ENCODE measurements at regions not wholly inside any gene's neighbourhood (a gene's known extent, or its start where the extent isn't known, plus 50 kb on each side); places are given as distances from the start of the nearest gene placed in this dataset.

DNA sequence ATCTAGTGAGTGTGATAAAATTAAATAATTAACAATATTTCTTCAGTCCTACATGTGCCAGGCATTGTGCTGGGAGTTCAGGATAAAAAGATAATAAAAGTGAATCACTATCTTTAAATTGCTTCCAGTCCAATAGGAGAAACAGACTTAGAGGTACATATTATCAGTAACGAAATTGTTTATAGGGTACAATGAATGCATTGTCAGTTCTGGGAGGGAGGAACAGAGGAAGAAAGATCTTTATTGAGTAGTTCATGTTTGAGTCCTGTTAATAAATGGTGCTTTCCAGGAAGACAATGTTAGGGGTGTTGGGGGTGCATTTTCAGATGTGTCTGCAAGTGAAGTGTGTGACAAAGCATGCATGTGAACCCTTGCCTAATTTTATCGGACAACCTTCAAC is 183.1 kb downstream of the OGFRL1 start:
- no peaks in the 10 kb centered on the region for H3K27me3 ChIP-seq (replicated peaks; ENCODE audit: insufficient read depth)
- no peak overlapping the region for H3K4me3 ChIP-seq
- no peaks in the 10 kb centered on the region for H3K9me3 ChIP-seq
- intact Hi-C loops (cut with DNase I), result no loop called here
- no peak overlapping the region for H3K27ac ChIP-seq
- no peaks in the 10 kb centered on the region for H3K4me1 ChIP-seq (replicated peaks)
- 65% methylated on average over 2 of the region's 2 CpGs for WGBS
- no peaks in the 10 kb centered on the region for H3K36me3 ChIP-seq
- DNase-seq (ENCODE audit: low spot score), result no peak
- no peak for TF ChIP-seq POLR2AphosphoS5 (IDR thresholded peaks at IDR 0.05)
- TF ChIP-seq, protein P1, sequence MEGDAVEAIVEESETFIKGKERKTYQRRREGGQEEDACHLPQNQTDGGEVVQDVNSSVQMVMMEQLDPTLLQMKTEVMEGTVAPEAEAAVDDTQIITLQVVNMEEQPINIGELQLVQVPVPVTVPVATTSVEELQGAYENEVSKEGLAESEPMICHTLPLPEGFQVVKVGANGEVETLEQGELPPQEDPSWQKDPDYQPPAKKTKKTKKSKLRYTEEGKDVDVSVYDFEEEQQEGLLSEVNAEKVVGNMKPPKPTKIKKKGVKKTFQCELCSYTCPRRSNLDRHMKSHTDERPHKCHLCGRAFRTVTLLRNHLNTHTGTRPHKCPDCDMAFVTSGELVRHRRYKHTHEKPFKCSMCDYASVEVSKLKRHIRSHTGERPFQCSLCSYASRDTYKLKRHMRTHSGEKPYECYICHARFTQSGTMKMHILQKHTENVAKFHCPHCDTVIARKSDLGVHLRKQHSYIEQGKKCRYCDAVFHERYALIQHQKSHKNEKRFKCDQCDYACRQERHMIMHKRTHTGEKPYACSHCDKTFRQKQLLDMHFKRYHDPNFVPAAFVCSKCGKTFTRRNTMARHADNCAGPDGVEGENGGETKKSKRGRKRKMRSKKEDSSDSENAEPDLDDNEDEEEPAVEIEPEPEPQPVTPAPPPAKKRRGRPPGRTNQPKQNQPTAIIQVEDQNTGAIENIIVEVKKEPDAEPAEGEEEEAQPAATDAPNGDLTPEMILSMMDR (IDR thresholded peaks at IDR 0.05), result no peak
- no peak for TF ChIP-seq POLR2A (IDR thresholded peaks at IDR 0.05)

DNA sequence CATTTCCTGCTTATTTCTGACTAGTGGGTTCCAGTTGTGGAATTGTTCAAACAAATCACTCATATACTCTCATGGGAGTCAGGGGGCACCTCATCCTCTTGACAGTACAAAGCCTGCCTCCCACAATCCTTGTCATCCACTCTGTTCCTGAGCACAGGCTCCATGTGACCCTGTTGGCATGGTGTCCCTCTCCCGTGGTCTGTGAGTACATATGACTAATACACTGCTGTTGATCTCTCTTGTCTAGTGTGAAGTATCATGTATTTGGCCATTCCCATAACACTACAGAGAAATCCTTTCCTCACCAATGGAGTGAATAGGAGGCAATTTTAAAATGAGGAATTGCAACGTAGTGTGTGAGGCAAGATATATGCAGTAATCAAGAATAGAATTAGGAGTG is 185.3 kb downstream of the OGFRL1 start:
- no peak for DNase-seq (ENCODE audit: low spot score)
- intact Hi-C loops (cut with DNase I), result no loop called here
- Histone ChIP-seq H3K27me3 (replicated peaks; ENCODE audit: insufficient read depth) (no peaks in the 10 kb centered on the region), H3K27ac (no peak overlapping the region), H3K9me3 (no peaks in the 10 kb centered on the region), H3K4me1 (replicated peaks) (no peaks in the 10 kb centered on the region), H3K4me3 (no peak overlapping the region), H3K36me3 (no peaks in the 10 kb centered on the region)
- TF ChIP-seq, protein P1 (IDR thresholded peaks at IDR 0.05), result no peak
- TF ChIP-seq POLR2A (IDR thresholded peaks at IDR 0.05), result no peak
- TF ChIP-seq POLR2AphosphoS5 (IDR thresholded peaks at IDR 0.05), result no peak
- WGBS, result 53% methylated on average over 2 of the region's 2 CpGs

DNA sequence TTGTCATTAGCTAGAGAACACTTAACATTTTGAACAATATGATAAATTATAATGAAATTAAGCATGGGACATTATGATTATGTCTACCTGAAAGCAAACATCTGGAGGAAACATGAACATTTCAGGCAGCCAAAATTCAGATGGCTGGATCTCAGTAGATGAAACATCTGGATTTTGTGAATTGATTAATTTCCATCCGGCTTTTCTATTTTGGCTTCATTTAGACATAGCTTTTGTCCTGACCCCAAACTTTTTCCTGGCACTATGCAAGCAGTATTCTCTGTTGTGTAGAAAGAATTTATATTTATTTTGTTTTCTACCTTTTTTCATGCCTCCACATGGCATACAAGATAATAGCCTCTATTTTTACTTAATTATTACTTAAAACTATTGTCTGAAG is 186.3 kb downstream of the OGFRL1 start:
- intact Hi-C loops (cut with DNase I), result no loop called here
- Histone ChIP-seq H3K27ac (no peak overlapping the region), H3K27me3 (replicated peaks; ENCODE audit: insufficient read depth) (no peaks in the 10 kb centered on the region), H3K36me3 (no peaks in the 10 kb centered on the region), H3K9me3 (no peaks in the 10 kb centered on the region), H3K4me3 (no peak overlapping the region), H3K4me1 (replicated peaks) (no peaks in the 10 kb centered on the region)
- TF ChIP-seq POLR2AphosphoS5 (IDR thresholded peaks at IDR 0.05) (no peak), POLR2A (IDR thresholded peaks at IDR 0.05) (no peak)
- TF ChIP-seq, protein P1 (IDR thresholded peaks at IDR 0.05), result no peak
- DNase-seq (ENCODE audit: low spot score), result no peak
- WGBS, result 59% methylated on average over 1 of the region's 1 CpG

DNA sequence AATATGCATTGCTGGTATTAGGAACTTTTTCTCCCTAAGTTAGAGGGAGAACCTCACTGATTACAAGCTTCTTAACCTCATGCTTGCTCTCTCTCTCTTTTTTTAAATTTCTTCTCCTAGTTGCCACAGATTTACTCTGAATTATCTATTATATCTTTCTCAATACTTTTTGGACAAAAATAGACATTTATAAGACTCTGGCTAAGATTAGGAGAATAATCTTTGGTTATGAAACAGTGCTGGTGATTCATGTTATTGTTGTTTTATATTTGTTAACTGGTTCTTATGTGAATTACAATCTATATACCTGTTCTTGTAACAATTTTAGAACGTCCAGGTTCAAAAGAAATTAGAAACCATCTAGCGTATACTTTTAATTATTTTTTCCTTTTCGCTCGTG is 187.8 kb downstream of the OGFRL1 start:
- no peak overlapping the region for H3K4me3 ChIP-seq
- no peaks in the 10 kb centered on the region for H3K4me1 ChIP-seq (replicated peaks)
- no peak for DNase-seq (ENCODE audit: low spot score)
- intact Hi-C loops (cut with DNase I), result no loop called here
- TF ChIP-seq POLR2AphosphoS5 (IDR thresholded peaks at IDR 0.05) (no peak), POLR2A (IDR thresholded peaks at IDR 0.05) (no peak)
- TF ChIP-seq, protein P1 (IDR thresholded peaks at IDR 0.05), result no peak
- H3K9me3 ChIP-seq, result no peaks in the 10 kb centered on the region
- H3K27ac ChIP-seq, result no peak overlapping the region
- no peaks in the 10 kb centered on the region for H3K36me3 ChIP-seq
- no peaks in the 10 kb centered on the region for H3K27me3 ChIP-seq (replicated peaks; ENCODE audit: insufficient read depth)
- 60% methylated on average over 4 of the region's 4 CpGs for WGBS

DNA sequence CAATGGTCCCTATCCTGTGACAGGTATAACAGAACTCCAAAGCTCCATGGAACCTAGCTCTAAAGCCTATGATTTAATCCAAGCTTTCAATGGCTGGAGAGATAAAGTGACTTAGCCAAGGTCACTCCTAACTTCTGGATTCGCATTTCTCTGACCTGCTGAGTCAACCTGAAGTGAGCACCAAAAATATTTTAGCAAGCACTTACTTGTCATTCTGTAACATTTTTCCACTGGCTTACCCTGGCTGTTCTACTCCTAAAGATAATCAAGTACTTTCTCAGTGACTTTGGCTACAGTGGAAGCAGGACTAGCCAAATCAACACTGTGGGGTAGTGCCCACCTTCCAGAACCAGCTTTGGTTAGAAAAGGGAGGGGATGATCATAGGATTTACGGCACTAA is 188.3 kb downstream of the OGFRL1 start:
- TF ChIP-seq POLR2A (IDR thresholded peaks at IDR 0.05), result no peak
- TF ChIP-seq, protein P1 (IDR thresholded peaks at IDR 0.05), result no peak
- TF ChIP-seq POLR2AphosphoS5 (IDR thresholded peaks at IDR 0.05), result no peak
- intact Hi-C loops (cut with DNase I), result no loop called here
- no peak overlapping the region for H3K4me3 ChIP-seq
- WGBS, result 73% methylated on average over 2 of the region's 2 CpGs
- H3K27ac ChIP-seq, result no peak overlapping the region
- no peak for DNase-seq (ENCODE audit: low spot score)
- no peaks in the 10 kb centered on the region for H3K9me3 ChIP-seq
- no peaks in the 10 kb centered on the region for H3K27me3 ChIP-seq (replicated peaks; ENCODE audit: insufficient read depth)
- no peaks in the 10 kb centered on the region for H3K4me1 ChIP-seq (replicated peaks)
- no peaks in the 10 kb centered on the region for H3K36me3 ChIP-seq

Data from prostate gland (tissue), 2 donors.